HG03457 (cell line): ENCODE measurements at regions not wholly inside any gene's neighbourhood (a gene's known extent, or its start where the extent isn't known, plus 50 kb on each side); places are given as distances from the start of the nearest gene placed in this dataset.
"Not testable (repeated sequence)": the region's sequence is repeated elsewhere in the genome, so short reads cannot be mapped to it uniquely, and the experiment has no call there.

ENCODE experiments used
- ATAC-seq: cut with Tn5 transposase; IDR thresholded peaks from one replicate; pipeline ENCODE4 v1.9.1; 2021; ENCODE audit warnings: moderate number of reproducible peaks; ENCODE audit not compliant: unreplicated experiment

GRCh38 chr20:48492015-48492714, 335.6 kb downstream of the PREX1 start:
- no peak for ATAC-seq

DNA sequence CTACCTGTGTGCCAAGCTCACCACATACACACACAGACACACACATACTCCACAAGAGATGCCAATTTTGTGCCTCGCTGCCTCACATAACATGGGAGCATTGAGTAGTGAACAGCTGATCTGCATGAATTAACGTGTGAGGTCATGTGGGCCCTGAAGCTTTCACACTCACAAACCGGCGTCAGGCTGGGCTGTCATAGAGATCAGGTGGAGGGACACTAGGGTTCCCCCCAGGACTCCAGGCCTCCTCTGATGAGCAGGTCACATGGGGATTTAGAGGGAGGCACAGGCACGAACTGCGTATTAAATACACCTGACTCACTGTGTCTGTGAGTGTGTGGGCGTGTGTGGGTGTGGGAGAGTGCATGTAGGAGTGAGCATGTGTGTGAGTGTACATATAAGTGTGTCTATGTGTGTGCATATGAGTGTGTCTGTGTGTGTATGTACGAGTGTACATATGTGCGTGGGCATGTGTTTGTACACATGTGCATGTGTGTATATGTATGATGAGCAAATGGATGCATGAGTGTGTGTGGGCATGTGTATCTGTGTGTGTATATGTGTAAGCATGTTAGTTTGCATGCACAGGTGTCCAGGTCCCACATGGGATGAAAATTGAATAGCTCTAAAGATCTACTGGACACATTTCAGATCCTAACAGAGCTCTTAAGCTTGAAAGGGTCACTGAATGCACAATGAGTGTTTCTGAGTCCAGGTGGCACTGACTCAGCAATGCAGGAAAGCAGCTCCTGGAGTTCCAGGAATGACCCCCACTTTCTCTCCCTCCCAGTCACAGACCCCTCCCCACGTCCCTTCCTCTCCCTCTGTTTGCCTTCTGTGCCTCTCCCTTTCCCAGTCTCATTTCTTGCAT, 336.6 kb downstream of the PREX1 start:
- ATAC-seq, result no peak

GRCh38 chr20:48490341-48490740, 337.5 kb downstream of the PREX1 start:
- not testable (repeated sequence) for ATAC-seq

GRCh38 chr20:48489656-48490055, 338.1 kb downstream of the PREX1 start:
- ATAC-seq, result no peak

GRCh38 chr20:48489046-48489463, 338.7 kb downstream of the PREX1 start:
- ATAC-seq, result no peak

GRCh38 chr20:48488334-48489034, 339.3 kb downstream of the PREX1 start:
- ATAC-seq, result not testable (repeated sequence)

- ATAC-seq, result no peak
Observed at GRCh38 chr20:48486065-48486464, 341.7 kb downstream of the PREX1 start.

- not testable (repeated sequence) for ATAC-seq
Observed at GRCh38 chr20:48485153-48485552, 342.6 kb downstream of the PREX1 start.

- ATAC-seq, result no peak
Observed at GRCh38 chr20:48483334-48484066, 344.3 kb downstream of the PREX1 start.

DNA sequence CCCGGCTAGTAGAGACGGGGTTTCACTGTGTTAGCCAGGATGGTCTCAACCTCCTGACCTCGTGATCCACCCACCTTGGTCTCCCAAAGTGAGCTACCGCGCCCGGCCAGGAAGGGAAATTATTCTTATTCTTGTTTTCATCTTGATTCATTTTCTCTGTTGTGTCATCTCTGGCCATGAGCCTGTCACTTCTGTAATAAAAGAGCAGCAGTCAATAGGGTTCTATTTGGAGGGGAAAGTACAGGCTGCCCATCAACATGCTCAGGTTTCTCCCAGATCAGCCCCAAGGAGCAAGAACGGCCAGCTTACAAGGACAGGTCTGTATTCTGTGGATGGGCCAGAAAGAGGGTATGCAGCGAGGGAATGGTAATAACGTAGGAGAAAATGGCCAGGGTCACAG, 345.0 kb downstream of the PREX1 start:
- no peak for ATAC-seq

- no peak for ATAC-seq
Observed at GRCh38 chr20:48480216-48480772, 347.5 kb downstream of the PREX1 start.

DNA sequence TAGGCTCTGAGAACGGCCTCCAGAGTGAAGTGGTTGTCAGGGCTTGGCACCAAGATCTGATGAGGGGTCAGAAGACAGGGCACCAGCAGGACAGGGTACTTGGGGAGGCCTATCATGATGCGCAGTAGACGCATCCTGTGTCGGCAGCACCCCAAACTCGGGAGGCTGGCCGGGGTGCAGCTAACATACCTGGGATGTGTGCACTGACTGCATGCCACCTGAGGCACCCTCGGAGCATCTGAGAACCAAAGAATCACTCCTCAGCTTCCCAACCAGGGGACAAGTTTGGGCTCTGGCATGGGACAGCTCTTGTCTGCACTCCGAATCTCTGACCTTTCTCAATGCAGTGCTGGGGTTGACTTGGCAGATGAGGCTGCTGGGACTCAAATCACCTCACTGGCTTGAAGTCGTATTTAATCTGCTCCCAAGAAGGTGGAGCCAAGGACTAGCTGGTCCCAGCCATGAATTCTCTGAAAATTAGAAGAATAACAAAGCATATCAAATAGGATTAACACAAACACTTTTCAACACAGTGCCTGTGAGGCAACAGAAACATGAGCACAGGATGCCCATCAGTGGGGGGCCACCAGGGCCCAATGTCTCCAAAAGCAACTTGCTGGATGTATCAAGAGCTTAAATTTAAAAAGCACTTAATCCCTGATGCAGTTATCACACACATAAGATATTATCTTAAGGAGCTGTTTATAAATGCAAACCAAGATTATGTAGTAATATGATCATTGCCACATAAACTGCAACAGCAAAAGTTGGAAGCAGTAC, 348.8 kb downstream of the PREX1 start:
- ATAC-seq, result no peak

DNA sequence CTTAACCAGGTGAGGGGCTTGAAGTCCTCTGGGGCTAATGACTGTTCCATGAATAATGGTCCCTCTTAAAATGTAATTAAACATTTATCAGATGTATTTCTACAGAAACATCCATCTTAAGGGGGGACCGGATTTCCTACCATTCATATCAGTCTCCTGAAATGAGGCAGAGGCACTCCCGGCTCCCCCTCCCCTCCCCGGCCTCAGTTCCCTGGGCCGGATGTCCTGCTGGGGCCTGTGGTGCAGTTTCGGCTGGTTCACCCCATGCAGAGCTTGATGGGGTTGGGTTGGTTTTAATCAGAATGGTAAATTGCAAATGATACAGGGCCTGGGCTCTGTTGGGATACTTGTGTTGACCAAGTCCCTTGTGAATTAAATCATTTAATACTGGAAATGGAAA, 349.4 kb downstream of the PREX1 start:
- ATAC-seq, result no peak

DNA sequence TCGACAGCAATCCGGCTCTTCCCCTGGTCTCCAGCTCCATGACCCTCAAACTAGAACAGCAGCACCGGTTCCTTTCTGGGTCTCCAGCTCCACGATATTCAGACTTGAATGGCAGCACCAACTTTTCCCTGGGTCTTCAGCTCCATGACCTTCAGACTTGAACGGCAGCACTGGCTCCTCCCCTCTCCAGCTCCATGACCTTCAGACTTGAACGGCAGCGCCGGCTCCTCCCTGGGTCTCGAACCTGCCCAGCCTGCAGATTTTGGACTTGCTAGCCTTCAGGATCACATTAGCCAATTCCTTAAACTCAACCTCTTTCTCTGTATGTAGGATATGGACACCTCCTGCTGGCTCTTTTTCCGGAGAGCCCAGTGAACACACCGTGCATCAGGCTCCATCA, 350.9 kb downstream of the PREX1 start:
- no peak for ATAC-seq

DNA sequence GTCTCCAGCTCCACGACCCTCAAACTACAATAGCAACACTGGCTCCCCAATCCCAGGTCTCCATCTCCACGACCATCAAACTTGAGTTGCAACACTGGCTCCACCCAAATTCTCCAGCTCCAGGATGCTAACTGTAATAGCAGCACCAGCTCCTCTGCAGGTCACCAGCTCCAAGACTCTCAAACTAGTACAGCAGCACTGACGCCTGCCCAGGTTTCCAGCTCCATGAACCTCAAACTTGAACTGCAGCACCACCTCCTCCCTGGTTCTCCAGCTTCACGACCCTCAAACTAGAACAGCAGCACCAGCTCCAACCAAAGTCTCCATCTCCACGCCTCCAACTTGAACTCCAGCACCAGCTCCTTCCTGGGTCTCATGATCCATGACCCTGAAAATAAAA, 353.8 kb downstream of the PREX1 start:
- no peak for ATAC-seq

GRCh38 chr20:48471759-48472408, 355.9 kb downstream of the PREX1 start:
- no peak for ATAC-seq

DNA sequence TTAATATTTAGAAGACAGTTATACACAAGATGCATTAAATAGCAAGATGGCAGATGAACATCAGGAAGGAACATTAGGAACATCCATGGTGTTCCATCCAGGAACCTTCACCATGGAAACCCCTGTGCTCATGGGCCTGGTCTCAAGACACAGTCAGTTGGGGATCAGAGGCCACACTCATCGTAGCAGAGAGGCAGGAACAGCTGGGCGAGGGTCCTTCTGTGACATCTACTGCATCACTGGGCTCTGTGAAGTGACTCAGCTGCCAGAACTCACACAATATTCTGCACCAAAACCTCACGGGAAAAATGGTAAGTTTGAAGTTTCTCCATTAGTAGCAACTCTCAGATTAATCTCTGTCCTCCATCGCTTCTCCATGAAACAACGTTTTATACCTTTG, 356.6 kb downstream of the PREX1 start:
- no peak for ATAC-seq

GRCh38 chr20:48470141-48470540, 357.7 kb downstream of the PREX1 start:
- ATAC-seq, result no peak

DNA sequence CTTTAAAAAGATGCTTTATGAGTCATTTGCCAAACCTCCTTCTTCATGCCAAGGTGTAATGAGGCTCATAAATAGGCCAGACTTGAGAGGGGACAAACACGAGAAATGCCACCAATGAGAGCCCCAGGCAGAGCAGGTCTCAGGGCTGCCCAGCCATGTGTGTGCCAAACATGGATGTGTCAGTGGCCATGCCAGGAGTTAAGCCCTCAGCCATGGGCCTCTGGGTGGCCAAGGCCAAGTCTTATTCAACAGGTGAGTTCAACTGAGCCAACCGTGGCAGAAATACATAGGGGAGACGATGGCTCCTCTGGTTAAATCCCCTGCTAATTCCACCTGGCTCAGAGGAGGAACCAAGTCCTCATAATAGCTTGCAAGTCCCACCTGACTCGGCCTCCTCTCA, 358.8 kb downstream of the PREX1 start:
- no peak for ATAC-seq
